ENCODE measurements at regions not wholly inside any gene's neighbourhood (a gene's known extent, or its start where the extent isn't known, plus 50 kb on each side); places are given as distances from the start of the nearest gene placed in this dataset.
A peak's percentile ranks its signal among the peaks of the same experiment; 100 is the strongest.

DNA sequence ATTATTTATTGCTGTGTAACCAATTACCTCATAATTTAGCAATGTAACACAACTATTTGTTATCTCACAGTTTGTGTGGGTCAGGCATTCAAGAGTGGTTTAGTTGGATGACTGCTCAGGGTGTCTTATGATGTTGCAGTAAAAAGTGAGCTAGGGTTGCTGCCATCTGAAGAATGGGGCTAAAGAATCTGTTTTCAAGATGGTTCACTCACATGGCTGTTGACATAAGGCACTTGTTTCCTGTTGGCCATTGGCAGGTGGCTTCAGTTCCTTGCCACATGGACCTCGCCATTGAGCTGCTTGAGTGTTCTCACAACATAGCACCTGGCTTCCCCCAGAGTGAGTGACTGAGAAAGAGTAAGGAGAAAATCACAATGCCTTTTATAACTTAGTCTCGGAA, 123.2 kb downstream of the TMEM17 start:
- no peaks in the 10 kb centered on the region for H4K20me1 ChIP-seq (ENCODE audit: insufficient read depth, low read length)
- no peak overlapping the region for H3K4ac ChIP-seq (ENCODE audit: low read depth, low read length)
- no peak overlapping the region for H4K91ac ChIP-seq (ENCODE audit: insufficient read depth, low read depth, low read length)
- no peak overlapping the region for H3K14ac ChIP-seq (replicated peaks; ENCODE audit: low read depth, low read length)
- POLR2A ChIA-PET (ENCODE audit: unreplicated experiment) = no interaction called here
- H3K4me3 ChIP-seq (ENCODE audit: insufficient read depth, low read depth, low read length) = no peak overlapping the region
- H3K18ac ChIP-seq (ENCODE audit: low read depth, low read length) = no peak overlapping the region
- TF ChIP-seq CHD1 (IDR thresholded peaks at IDR 0.05; ENCODE audit: low read depth, low read length) (no peak), BHLHE40 (IDR thresholded peaks at IDR 0.05; ENCODE audit: low read depth, low read length) (no peak), RCOR1 (IDR thresholded peaks at IDR 0.05; ENCODE audit: insufficient replicate concordance, low read length) (no peak), POLR2A (IDR thresholded peaks at IDR 0.05; ENCODE audit: low read depth, low read length) (no peak), NFE2L2 (IDR thresholded peaks at IDR 0.05; ENCODE audit: low read depth, low read length) (no peak)
- H3K9me3 ChIP-seq (ENCODE audit: control insufficient read depth, insufficient read depth, low read length) = no peaks in the 10 kb centered on the region; the same call in 1 of the 2 replicates
- no peak overlapping the region for H3K23ac ChIP-seq (ENCODE audit: low read depth, low read length)
- no peak overlapping the region for H2AK5ac ChIP-seq (ENCODE audit: low read depth, low read length)
- no peak overlapping the region for H2BK20ac ChIP-seq (ENCODE audit: low read depth, low read length)
- peaks cover 2% of the 10 kb centered on the region; the same call in 1 of the 2 replicates for H3K27me3 ChIP-seq (ENCODE audit: control insufficient read depth, insufficient read depth, low read length)
- H2BK5ac ChIP-seq (ENCODE audit: low read depth, low read length, poor library complexity, severe bottlenecking) = no peak overlapping the region
- no peak overlapping the region for H2BK120ac ChIP-seq (ENCODE audit: low read depth, low read length)
- no peak overlapping the region for H2AFZ ChIP-seq (replicated peaks; ENCODE audit: low read length, poor library complexity)
- intact Hi-C loops (cut with micrococcal nuclease) (no loop called here), dilution Hi-C loops (cut with HindIII; ENCODE audit: low sequenced_read_pairs, unreplicated experiment) (no loop called here), in situ Hi-C loops (cut with MboI; ENCODE audit: low sequenced_read_pairs) (no loop called here)
- no peak overlapping the region for H2BK15ac ChIP-seq (ENCODE audit: low read depth, low read length)
- H3K4me1 ChIP-seq (ENCODE audit: control insufficient read depth, insufficient read depth, low read length) = no peaks in the 10 kb centered on the region
- no peak for ATAC-seq (ENCODE audit: low read depth)
- no peak overlapping the region for H3K9ac ChIP-seq (ENCODE audit: low read depth, low read length)
- no peak overlapping the region for H3K56ac ChIP-seq (ENCODE audit: extremely low read depth, insufficient read depth, low read length)
- H3K27ac ChIP-seq (ENCODE audit: insufficient read depth, low read length) = no peak overlapping the region
- H3K9me1 ChIP-seq (ENCODE audit: insufficient read depth, low read length) = no peaks in the 10 kb centered on the region
- BruUV-seq (replicated peaks) = no TSS peak
- H3K79me1 ChIP-seq (ENCODE audit: low read depth in 1 of 2, low read length in 2 of 2) = no peaks in the 10 kb centered on the region
- no peak overlapping the region for H3K4me2 ChIP-seq (ENCODE audit: low read depth, low read length)
- H2AK9ac ChIP-seq (replicated peaks; ENCODE audit: low read depth, low read length, poor library complexity) = no peak overlapping the region
- H4K8ac ChIP-seq (ENCODE audit: low read depth in 2 of 2, low read length in 2 of 2) = no peak overlapping the region
- no peaks in the 10 kb centered on the region for H3K36me3 ChIP-seq (ENCODE audit: control insufficient read depth, insufficient read depth, low read length)
- no peak overlapping the region for H4K5ac ChIP-seq (ENCODE audit: low read depth, low read length)
- peak; percentile 10 for DNase-seq
- CTCF ChIA-PET = no interaction called here
- WGBS, 2 experiments (ENCODE audit: extremely low coverage in 2 of 2, insufficient read length in 1 of 2) = no CpG with 5 or more reads among the region's 2 CpGs

All from IMR-90 (cell line).